Keratinocyte (primary cell): ENCODE measurements at regions not wholly inside any gene's neighbourhood (a gene's known extent, or its start where the extent isn't known, plus 50 kb on each side); places are given as distances from the start of the nearest gene placed in this dataset.

Source experiments
- DNase-seq: peaks from one replicate; pipeline ENCODE4 v3.0.0-alpha.2; 2011; ENCODE audit warnings: low read depth, missing footprints, low spot score
- FAIRE-seq: peaks from 2 replicates; lab custom pipeline; 2011; peaks lifted over from hg19 to GRCh38; lab: Jason Lieb, UNC
- H2AFZ ChIP-seq: 2 replicates; pipeline ENCODE4 v1.6.0; 2012; ENCODE audit warnings: low read length, control low read depth, inconsistent platforms; ENCODE audit not compliant: control insufficient read depth
- H3K27ac ChIP-seq: 2 replicates; pipeline ENCODE4 v1.5.1; 2011; ENCODE audit warnings: low read length; ENCODE audit not compliant: control insufficient read depth, insufficient read depth
- H3K27me3 ChIP-seq: 3 replicates; pipeline ENCODE4 v1.6.0; 2011; ENCODE audit warnings: low read length; ENCODE audit not compliant: control insufficient read depth, insufficient read depth; ENCODE audit errors: extremely low read depth
- H3K36me3 ChIP-seq, 2 experiments: 2 replicates in 1 of 2; 3 replicates in 1 of 2; pipeline ENCODE4 v1.5.1; 2011; ENCODE audit warnings: low read length in 2 of 2, mild to moderate bottlenecking in 1 of 2; ENCODE audit not compliant: control insufficient read depth in 2 of 2, insufficient read depth in 2 of 2; ENCODE audit errors: extremely low read depth in 1 of 2
- H3K4me1 ChIP-seq: 3 replicates; pipeline ENCODE4 v1.5.1; 2011; ENCODE audit warnings: low read length; ENCODE audit not compliant: control insufficient read depth, insufficient read depth; ENCODE audit errors: extremely low read depth
- H3K4me2 ChIP-seq: 3 replicates; pipeline ENCODE4 v1.6.0; 2011; ENCODE audit warnings: low read depth, low read length; ENCODE audit not compliant: control insufficient read depth, insufficient read depth; ENCODE audit errors: extremely low read depth
- H3K4me3 ChIP-seq, 3 experiments: fragments of 200-600 bp in 1 of 3; sonication (generic) in 1 of 3; 2 replicates in 2 of 3; 3 replicates in 1 of 3; pipeline ENCODE4 v1.5.1; 2011 to 2016; ENCODE audit warnings: low read length in 3 of 3, mild to moderate bottlenecking in 3 of 3, control low read depth in 2 of 3, inconsistent platforms in 1 of 3, low read depth in 1 of 3, mixed read lengths in 1 of 3, mixed run types in 1 of 3, moderate library complexity in 1 of 3; ENCODE audit not compliant: control insufficient read depth in 2 of 3, insufficient read depth in 2 of 3; ENCODE audit errors: extremely low read depth in 1 of 3
- H3K79me2 ChIP-seq: 2 replicates; pipeline ENCODE4 v1.6.0; 2012; ENCODE audit warnings: low read length; ENCODE audit not compliant: control insufficient read depth, insufficient read depth
- H3K9ac ChIP-seq: 3 replicates; pipeline ENCODE4 v1.6.0; 2011; ENCODE audit warnings: low read length; ENCODE audit not compliant: control insufficient read depth, insufficient read depth; ENCODE audit errors: extremely low read depth
- H3K9me1 ChIP-seq: 3 replicates; pipeline ENCODE4 v1.6.0; 2011; ENCODE audit warnings: low read length; ENCODE audit not compliant: control insufficient read depth, insufficient read depth; ENCODE audit errors: extremely low read depth
- H3K9me3 ChIP-seq: 2 replicates; pipeline ENCODE4 v1.5.1; 2012; ENCODE audit warnings: low read depth, low read length; ENCODE audit not compliant: control insufficient read depth
- H4K20me1 ChIP-seq: 3 replicates; pipeline ENCODE4 v1.6.0; 2011; ENCODE audit warnings: low read length; ENCODE audit not compliant: control insufficient read depth, insufficient read depth; ENCODE audit errors: extremely low read depth
- CTCF ChIP-seq, 3 experiments: IDR thresholded peaks in 1 of 3; conservative IDR thresholded peaks in 1 of 3; optimal IDR thresholded peaks in 1 of 3; 2 replicates in 2 of 3; 3 replicates in 1 of 3; pipeline versions ENCODE3 to v1.5.1; 2011; ENCODE audit warnings: low read length in 3 of 3, mild to moderate bottlenecking in 3 of 3, moderate library complexity in 2 of 3, control low read depth in 1 of 3, inconsistent platforms in 1 of 3; ENCODE audit not compliant: insufficient read depth in 2 of 3; ENCODE audit errors: extremely low read depth in 1 of 3
- EZH2 ChIP-seq: IDR thresholded peaks from one replicate; pipeline ENCODE4 v1.6.1; 2012; ENCODE audit warnings: inconsistent platforms, mild to moderate bottlenecking, low read length, moderate library complexity
- dilution Hi-C: fragments of 300-500 bp; cut with MboI; formaldehyde crosslinking; loops from one replicate; pipeline ENCODE4 v1.7.0; 2020; ENCODE audit warnings: low sequenced_read_pairs; ENCODE audit not compliant: extremely low pct_ligation_motif_present

- H3K27me3 ChIP-seq: peaks cover 4% of the 10 kb centered on the region
- H3K4me3 ChIP-seq: no peak overlapping the region
- no peak overlapping the region for H3K4me2 ChIP-seq
- peaks cover 6% of the 10 kb centered on the region for H3K4me1 ChIP-seq
- no peak overlapping the region for H3K27ac ChIP-seq
- no peaks in the 10 kb centered on the region for H3K79me2 ChIP-seq
- DNase-seq (no peak), FAIRE-seq (no peak)
- H3K9ac ChIP-seq: no peak overlapping the region
- no peaks in the 10 kb centered on the region for H3K9me1 ChIP-seq
- TF ChIP-seq CTCF (optimal IDR thresholded peaks at IDR 0.05 in 1 of 3, IDR thresholded peaks at IDR 0.05 in 1 of 3, conservative IDR thresholded peaks at IDR 0.05 in 1 of 3; ENCODE audit: extremely low read depth in 1 of 3, insufficient read depth in 2 of 3, low read length in 3 of 3): no peak
- TF ChIP-seq EZH2: no peak
- no peaks in the 10 kb centered on the region for H4K20me1 ChIP-seq
- no peaks in the 10 kb centered on the region for H3K36me3 ChIP-seq
- no peaks in the 10 kb centered on the region for H3K9me3 ChIP-seq
- H2AFZ ChIP-seq: no peak overlapping the region
- dilution Hi-C loops: no loop called here
Observed at GRCh38 chr10:117950408-117950807, 96.3 kb downstream of the RAB11FIP2 start.
